GM19438 (cell line): ENCODE measurements at regions not wholly inside any gene's neighbourhood (a gene's known extent, or its start where the extent isn't known, plus 50 kb on each side); places are given as distances from the start of the nearest gene placed in this dataset.
"Not testable (repeated sequence)": the region's sequence is repeated elsewhere in the genome, so short reads cannot be mapped to it uniquely, and the experiment has no call there.

Source experiments
- ATAC-seq: cut with Tn5 transposase; IDR thresholded peaks from one replicate; pipeline ENCODE4 v1.9.1; 2021; ENCODE audit warnings: low read depth; ENCODE audit not compliant: unreplicated experiment

GRCh38 chr18:11468617-11469016 lies 140.8 kb upstream of the SLC35G4 start:
- ATAC-seq: no peak

GRCh38 chr18:11468120-11468519 lies 141.3 kb upstream of the SLC35G4 start:
- no peak for ATAC-seq

GRCh38 chr18:11467611-11468010 lies 141.8 kb upstream of the SLC35G4 start:
- ATAC-seq: no peak

- no peak for ATAC-seq
Measured at GRCh38 chr18:11464129-11464528, 145.3 kb upstream of the SLC35G4 start.

- ATAC-seq: no peak
Measured at GRCh38 chr18:11458447-11458846, 150.9 kb upstream of the SLC35G4 start.

GRCh38 chr18:11457853-11458252 lies 151.5 kb upstream of the SLC35G4 start:
- not testable (repeated sequence) for ATAC-seq

- ATAC-seq: no peak
Measured at GRCh38 chr18:11454040-11454439, 155.4 kb upstream of the SLC35G4 start.

GRCh38 chr18:11444169-11444568 lies 165.2 kb upstream of the SLC35G4 start:
- ATAC-seq: not testable (repeated sequence)

GRCh38 chr18:11437046-11437445 lies 172.3 kb upstream of the SLC35G4 start:
- ATAC-seq: no peak

GRCh38 chr18:11432360-11432811 lies 177.0 kb upstream of the SLC35G4 start:
- no peak for ATAC-seq

- ATAC-seq: no peak
Measured at GRCh38 chr18:11429876-11430275, 179.5 kb upstream of the SLC35G4 start.

GRCh38 chr18:11425211-11425610 lies 184.2 kb upstream of the SLC35G4 start:
- ATAC-seq: no peak

- no peak for ATAC-seq
Measured at GRCh38 chr18:11419338-11419737, 190.1 kb upstream of the SLC35G4 start.

GRCh38 chr18:11412811-11413210 lies 196.6 kb upstream of the SLC35G4 start:
- no peak for ATAC-seq

GRCh38 chr18:11411048-11411447 lies 198.3 kb upstream of the SLC35G4 start:
- no peak for ATAC-seq

- no peak for ATAC-seq
Measured at GRCh38 chr18:11408555-11409065, 200.8 kb upstream of the SLC35G4 start.

- ATAC-seq: no peak
Measured at GRCh38 chr18:11407940-11408339, 201.5 kb upstream of the SLC35G4 start.

GRCh38 chr18:11405804-11406203 lies 203.6 kb upstream of the SLC35G4 start:
- no peak for ATAC-seq

- no peak for ATAC-seq
Measured at GRCh38 chr18:11400703-11401102, 208.7 kb upstream of the SLC35G4 start.

GRCh38 chr18:11398625-11399024 lies 210.8 kb upstream of the SLC35G4 start:
- ATAC-seq: no peak

- ATAC-seq: no peak
Measured at GRCh38 chr18:11392980-11393885, 216.2 kb upstream of the SLC35G4 start.

GRCh38 chr18:11392292-11392691 lies 217.1 kb upstream of the SLC35G4 start:
- no peak for ATAC-seq
